Stimulated activated CD8-positive, alpha-beta memory T cell treated with anti-CD3 and anti-CD28 coated beads, Interleukin-4, amount 100 ng/mL, for 48 hours (primary cell): ENCODE measurements at regions not wholly inside any gene's neighbourhood (a gene's known extent, or its start where the extent isn't known, plus 50 kb on each side); places are given as distances from the start of the nearest gene placed in this dataset.

Experiments
- DNase-seq: peaks from one replicate; pipeline ENCODE4 v3.0.0-alpha.2; 2020

GRCh38 chr4:11497212-11497806 is 68.6 kb upstream of the HS3ST1 start:
- no peak for DNase-seq

- DNase-seq, result no peak
Measured at GRCh38 chr4:11496351-11496829, 67.7 kb upstream of the HS3ST1 start.

- no peak for DNase-seq
Measured at GRCh38 chr4:11495818-11496217, 67.1 kb upstream of the HS3ST1 start.

GRCh38 chr4:11495291-11495690 is 66.6 kb upstream of the HS3ST1 start:
- DNase-seq, result no peak

GRCh38 chr4:11494232-11494631 is 65.5 kb upstream of the HS3ST1 start:
- DNase-seq, result no peak

- DNase-seq, result no peak
Measured at GRCh38 chr4:11489453-11490083, 60.9 kb upstream of the HS3ST1 start.

- DNase-seq, result no peak
Measured at GRCh38 chr4:11488657-11489452, 60.2 kb upstream of the HS3ST1 start.

- DNase-seq, result no peak
Measured at GRCh38 chr4:11487868-11488544, 59.3 kb upstream of the HS3ST1 start.

GRCh38 chr4:11487139-11487538 is 58.4 kb upstream of the HS3ST1 start:
- no peak for DNase-seq

- DNase-seq, result no peak
Measured at GRCh38 chr4:11485926-11486325, 57.2 kb upstream of the HS3ST1 start.

- no peak for DNase-seq
Measured at GRCh38 chr4:11484531-11484930, 55.8 kb upstream of the HS3ST1 start.

GRCh38 chr4:11483046-11483445 is 54.4 kb upstream of the HS3ST1 start:
- DNase-seq, result no peak

- no peak for DNase-seq
Measured at GRCh38 chr4:11480683-11481082, 52.0 kb upstream of the HS3ST1 start.
